NCI-H69 (cell line): ENCODE measurements at regions not wholly inside any gene's neighbourhood (a gene's known extent, or its start where the extent isn't known, plus 50 kb on each side); places are given as distances from the start of the nearest gene placed in this dataset.

Experiments used
- DNase-seq: peaks from one replicate; lab custom pipeline; 2025; lab: John Stamatoyannopoulos, UW

- DNase-seq = peak; percentile 5
Observed at GRCh38 chr1:239322369-239322768, 64.0 kb upstream of the CHRM3 start.

DNA sequence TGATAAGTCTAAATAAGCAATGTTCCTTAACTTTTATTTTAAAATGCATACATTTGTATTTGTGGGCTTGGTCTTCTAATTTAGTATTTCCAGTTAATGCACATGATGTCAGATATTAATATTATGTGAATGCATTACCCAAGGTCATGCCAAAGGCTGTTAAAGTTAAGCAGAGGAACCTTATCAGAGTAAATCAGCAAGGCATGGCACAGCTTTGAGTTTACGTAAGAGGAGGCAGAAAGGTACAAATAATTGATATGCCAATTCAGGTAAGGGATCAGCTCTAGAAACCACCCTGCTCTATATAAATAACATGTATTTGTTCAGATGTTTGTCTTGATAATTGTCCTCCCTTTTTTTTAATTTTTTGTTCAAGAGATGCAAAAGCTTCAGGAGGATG, 64.5 kb upstream of the CHRM3 start:
- DNase-seq = no peak

DNA sequence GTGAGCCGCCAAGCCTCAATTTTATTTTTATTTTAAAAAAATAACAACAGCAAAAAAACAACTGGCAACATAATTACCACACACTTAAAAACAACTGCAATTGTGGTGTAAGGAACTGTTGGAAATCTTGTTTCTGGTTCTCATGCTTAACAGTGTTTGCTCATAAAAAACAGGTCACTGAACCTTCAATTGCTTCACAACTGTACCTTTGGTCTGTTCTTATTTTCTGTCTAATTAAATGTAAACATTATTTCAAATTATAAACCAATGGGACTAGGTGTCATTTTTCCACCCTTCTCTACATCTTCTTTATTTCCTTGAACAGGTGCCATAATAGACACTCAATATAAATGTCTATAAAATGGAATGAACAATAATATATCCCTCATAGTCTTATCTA, 68.4 kb upstream of the CHRM3 start:
- no peak for DNase-seq

DNA sequence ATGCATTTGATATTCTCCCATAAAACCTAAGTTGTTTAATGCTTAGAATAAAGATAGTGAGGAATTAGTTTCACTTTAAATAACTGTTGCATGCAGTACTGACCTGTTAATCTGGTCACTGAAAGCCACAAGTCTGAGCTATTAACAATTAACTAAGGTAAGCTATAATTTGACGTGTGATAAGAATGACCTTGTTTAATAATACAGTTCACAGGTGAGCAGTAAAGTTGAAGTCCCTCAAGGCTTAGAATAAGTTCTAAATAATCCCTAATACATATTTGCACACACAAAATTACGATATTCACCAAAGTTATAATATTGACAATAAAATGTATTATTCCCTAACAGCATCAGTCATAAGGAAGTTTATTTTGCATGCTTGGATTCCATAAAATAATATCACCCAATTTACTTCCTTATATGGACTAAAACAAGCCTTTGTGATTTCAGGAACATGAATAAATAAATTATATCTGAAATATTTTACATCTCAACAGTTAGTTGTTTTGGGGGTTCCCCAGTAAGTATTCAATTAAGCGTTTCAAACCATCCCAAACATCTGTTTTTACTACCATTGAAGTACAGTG, 70.6 kb upstream of the CHRM3 start:
- DNase-seq = no peak

GRCh38 chr1:239311331-239311730, 75.0 kb upstream of the CHRM3 start:
- no peak for DNase-seq

- DNase-seq = no peak
Observed at GRCh38 chr1:239308701-239309333, 77.6 kb upstream of the CHRM3 start.

GRCh38 chr1:239307886-239308285, 78.5 kb upstream of the CHRM3 start:
- DNase-seq = no peak

DNA sequence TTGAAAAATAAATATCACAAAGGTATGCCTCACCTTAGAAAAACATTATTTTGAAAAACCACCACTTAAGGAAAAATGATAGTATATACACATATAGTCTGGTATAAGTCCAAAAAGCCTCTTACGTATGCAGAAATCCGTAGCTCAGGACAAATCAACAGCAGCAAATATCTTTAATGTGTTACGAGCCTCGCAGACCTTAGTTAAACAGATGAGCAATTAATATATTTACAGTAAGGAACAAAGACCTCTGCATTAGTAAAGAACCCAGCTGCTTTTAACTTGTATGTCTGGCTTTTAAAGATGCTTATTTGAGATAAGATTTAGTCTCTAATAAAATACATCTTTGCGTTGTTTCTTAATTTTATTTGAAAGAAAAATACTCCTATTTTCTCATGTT, 79.9 kb upstream of the CHRM3 start:
- DNase-seq = no peak

DNA sequence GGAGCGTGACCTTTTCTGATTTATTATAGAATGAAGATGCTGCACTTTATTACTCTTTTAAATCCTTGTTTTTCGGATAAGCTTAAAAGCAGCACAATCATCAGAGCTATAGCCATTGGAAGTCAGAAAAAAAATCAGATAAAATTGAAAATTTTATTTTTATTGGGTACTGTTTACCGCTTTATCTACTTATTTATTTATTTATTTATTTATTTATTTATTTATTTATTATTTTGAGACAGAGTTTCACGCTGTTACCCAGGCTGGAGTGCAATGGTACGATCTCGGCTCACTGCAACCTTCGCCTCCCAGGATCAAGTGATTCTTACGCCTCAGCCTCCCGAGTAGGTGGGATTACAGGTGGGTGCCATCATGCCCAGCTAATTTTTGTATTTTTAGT, 83.1 kb upstream of the CHRM3 start:
- DNase-seq = no peak

- DNase-seq = no peak
Observed at GRCh38 chr1:239302696-239303095, 83.7 kb upstream of the CHRM3 start.

DNA sequence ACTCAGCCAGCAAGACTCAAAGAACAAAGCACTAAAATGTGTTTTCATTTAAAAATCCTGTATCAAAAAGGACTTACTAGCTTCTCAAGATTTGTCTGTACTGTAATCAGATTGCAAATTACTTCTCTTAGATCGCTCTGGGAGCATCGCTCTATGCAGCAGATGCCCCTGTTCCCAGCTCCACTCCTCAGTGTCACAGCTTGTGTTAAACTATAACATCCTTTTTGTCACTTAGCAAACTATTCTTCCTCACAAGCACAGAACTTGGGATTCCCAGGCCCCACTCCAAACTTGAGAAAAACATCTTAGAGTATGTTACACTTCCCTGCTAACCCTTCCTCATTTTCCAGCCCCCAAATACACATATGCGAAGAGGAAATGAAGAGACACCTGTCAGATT, 85.1 kb upstream of the CHRM3 start:
- DNase-seq = no peak

DNA sequence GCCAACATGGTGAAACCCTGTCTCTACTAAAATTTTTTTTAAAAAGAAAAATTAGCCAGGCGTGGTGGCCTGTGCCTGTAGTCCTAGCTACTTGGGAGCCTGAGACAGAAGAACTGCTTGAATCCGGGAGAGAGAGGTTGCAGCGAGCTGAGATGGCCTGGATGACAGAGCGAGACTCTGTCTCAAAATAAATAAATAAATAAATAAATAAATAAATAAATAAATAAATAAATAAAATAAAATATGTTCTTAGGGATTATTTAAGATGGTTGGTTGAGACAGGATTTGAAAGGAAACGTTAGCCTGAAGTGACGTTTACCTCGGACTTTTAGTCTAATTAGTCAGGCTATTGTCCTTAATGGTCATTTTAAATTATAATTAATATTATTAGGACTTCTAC, 88.5 kb upstream of the CHRM3 start:
- no peak for DNase-seq

DNA sequence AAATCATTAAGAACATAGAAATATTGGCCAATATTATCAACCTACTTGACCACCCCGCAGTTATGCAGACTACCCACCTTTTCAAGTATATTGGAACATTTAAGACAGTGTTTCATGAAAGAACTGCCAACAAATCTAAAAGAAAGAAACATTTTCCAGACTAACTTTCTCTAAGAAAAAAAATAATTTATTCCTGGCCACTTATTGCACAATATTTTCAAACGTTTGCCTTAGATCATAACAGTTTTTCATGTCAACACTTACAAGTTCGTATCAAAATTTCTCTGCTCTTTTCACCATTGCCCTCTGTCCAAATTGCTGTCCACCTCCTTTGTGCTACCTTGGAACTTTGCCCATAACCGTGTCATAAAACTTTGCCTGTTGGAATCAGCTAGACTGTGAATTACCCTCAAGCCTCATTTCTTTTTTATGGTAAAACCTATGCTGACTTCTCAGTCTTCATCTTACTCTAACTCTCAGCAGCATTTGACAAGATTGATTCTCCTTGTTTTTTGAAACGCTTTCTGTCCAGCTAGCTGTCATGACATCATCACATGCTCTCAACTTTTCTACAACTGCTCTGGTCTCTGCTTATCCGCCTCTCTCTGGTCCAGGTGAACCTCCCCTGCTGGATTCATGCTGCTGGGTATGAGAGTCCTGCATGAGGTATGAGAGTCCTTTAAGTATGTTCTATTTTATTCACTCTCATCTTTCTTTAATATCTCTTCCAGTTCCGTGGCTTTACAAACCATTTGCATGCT, 92.8 kb upstream of the CHRM3 start:
- DNase-seq = no peak

DNA sequence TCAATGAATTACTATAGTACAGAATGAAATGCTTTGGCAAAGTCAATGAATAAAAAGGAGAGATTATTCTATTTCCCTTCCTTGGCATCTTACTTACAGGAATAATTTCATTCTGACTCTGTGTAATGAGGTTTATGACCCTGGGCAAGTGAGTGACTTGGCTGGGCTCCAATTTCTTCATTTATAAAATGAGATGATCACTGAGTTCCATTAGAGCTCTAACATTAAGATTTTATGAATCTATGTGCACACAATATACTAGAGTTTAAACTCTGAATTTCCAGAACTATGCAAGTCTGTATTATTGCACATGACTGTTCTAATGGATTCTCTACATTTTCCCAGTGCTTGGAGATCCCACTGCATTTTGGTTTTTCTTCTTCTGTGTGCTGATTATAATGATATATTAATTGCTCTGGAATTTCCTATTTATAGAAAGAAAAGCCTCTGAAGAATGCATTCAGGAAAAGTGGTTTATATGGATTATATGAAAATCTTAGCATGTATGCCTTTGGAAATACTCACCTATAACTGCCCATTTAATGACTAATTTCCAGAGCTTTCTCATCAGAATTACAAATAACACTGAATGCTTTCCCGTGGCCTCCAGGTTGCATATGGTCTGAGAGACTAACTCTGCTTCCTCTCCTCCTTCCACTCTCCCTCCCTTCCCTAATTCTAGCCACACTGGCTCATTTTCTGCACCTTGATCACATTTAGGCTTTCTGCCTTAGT, 97.4 kb upstream of the CHRM3 start:
- no peak for DNase-seq

DNA sequence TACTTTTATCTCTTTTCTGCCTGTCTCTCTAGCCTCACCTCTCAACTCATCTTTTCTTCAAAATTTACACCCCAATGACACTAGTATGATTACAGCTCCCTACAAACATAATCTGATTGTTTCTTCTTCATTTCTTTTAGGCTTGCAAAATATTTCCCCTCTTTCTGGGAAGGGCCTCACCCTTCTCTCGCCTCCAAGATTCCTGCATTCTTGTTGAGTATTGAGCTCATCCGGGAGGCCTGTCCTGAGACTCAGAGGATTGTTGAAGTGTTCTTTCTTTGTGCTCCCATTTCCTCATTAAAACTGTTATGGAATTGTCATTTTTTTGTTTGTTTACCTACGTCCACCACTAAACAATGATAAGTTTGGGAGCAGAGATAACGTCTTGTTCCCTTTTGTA, 99.1 kb upstream of the CHRM3 start:
- no peak for DNase-seq

DNA sequence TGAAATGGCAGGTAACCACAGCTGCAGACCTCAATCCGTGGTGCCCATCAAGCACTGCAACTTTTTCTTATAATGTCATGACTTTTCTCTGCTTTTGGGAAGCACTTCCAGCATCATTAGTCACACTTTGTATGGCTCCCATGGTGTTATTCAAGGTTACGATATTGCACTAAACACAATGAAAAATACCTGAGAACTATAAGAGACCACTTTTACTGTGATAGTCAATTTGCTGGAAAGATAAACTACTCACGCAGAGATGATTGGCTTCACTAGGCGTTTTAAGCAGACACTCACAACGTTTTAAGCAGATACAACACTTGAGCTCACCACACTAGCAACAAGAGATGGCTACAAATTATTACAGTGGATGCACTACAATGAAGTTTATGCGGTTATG, 103.2 kb upstream of the CHRM3 start:
- DNase-seq = no peak

GRCh38 chr1:239282411-239282810, 104.0 kb upstream of the CHRM3 start:
- DNase-seq = no peak

- DNase-seq = no peak
Observed at GRCh38 chr1:239276051-239276450, 110.3 kb upstream of the CHRM3 start.

GRCh38 chr1:239274242-239274830, 112.0 kb upstream of the CHRM3 start:
- no peak for DNase-seq

DNA sequence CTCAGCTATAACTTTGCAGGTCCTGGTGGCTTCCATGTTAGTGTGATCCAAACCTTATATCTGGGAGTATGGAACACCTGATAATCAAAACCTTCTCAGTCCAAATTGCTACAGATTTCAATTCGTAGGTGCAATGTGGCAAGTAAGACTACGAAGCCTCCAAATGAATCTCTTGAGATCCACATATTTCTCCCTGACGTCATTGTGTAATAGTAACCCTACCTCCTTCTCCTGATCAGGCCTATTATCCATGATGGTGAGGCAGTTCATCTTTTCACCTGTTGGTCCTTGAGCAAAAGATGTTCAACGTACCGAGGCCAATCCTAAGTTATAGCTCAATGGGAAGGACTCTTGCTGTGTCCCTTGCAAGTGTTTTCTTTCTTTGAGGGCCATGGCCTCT, 115.9 kb upstream of the CHRM3 start:
- DNase-seq = no peak

DNA sequence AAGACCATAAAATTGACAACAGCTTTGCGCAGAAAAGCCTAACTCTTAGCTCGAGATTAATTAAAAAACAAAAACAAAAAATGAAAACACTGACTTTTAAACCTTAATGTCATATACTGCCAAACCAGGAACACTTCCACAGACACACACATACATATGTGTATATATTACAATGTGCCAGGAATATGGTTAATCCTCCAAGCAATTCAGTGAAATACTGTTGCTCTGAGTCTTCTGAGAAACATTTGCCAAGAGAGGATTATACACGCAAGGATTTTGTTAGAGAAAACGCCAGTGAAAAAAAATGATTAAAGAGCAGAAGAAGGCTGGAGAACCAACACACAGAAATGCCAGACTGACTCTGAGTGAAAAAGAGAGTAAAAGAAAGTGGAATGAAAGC, 116.7 kb upstream of the CHRM3 start:
- DNase-seq = no peak

DNA sequence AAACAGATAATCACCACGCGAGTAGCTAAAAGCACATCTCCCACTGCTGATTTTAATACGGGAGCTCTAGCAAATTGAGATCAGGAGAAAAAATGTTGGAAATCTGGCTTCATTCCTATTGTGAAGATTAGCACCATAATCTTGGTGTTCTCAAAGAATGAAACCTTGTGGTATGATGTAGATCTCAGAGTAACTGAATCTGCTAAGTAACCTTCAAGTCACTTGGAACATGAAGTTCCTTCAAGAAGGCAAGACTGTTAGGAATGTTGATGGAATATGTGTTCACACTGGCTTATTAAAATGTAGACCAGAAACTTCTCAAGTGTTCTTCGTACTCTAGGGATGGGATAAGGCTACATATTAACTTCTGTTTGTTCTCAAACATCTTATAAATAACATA, 117.4 kb upstream of the CHRM3 start:
- DNase-seq = no peak

DNA sequence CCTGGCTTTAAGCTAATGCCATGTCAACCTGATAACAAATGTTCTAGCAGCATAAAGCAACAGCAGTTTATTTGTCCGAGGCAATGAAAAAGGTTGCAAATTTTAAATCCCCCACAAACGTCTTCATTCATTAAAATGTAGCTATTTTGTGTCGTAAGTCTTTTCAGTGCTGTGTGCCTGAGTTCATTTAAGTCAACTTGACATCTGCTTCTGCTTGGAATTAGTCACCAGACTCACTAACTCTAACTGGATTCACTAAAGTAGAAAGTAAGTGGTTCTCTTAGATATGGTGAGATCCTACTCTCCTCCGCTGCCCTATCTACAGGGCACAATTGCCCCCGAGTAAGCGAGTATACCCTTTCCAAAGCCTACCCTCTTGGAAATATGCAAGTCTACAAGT, 118.4 kb upstream of the CHRM3 start:
- no peak for DNase-seq
